HL-60 (cell line): ENCODE measurements at regions not wholly inside any gene's neighbourhood (a gene's known extent, or its start where the extent isn't known, plus 50 kb on each side); places are given as distances from the start of the nearest gene placed in this dataset.
"Not testable (repeated sequence)": the region's sequence is repeated elsewhere in the genome, so short reads cannot be mapped to it uniquely, and the experiment has no call there.

Experiments used
- DNase-seq, 2 experiments: peaks; one replicate each; pipeline ENCODE4 v3.0.0-alpha.2; 2010 to 2020; ENCODE audit warnings: low read depth in 1 of 2, low spot score in 1 of 2
- H3K27ac ChIP-seq: fragments of 250-450 bp; sonication (Bioruptor Pico); replicated peaks from 2 replicates; pipeline ENCODE4 v1.5.1; 2020; ENCODE audit warnings: mild to moderate bottlenecking, moderate library complexity
- H3K27me3 ChIP-seq: fragments of 250-450 bp; sonication (Bioruptor Pico); 2 replicates; pipeline ENCODE4 v1.5.1; 2021; ENCODE audit warnings: mild to moderate bottlenecking, moderate library complexity; ENCODE audit not compliant: insufficient read depth, poor library complexity, severe bottlenecking
- H3K4me3 ChIP-seq: replicated peaks from 2 replicates; pipeline ENCODE4 v1.5.1; 2011; ENCODE audit warnings: mild to moderate bottlenecking, control low read depth, low read length; ENCODE audit not compliant: insufficient read depth
- CTCF ChIP-seq: IDR thresholded peaks from one replicate; pipeline ENCODE4 v1.5.1; 2011; ENCODE audit warnings: low read length, control low read depth, inconsistent platforms; ENCODE audit not compliant: insufficient read depth
- GABPA ChIP-seq: IDR thresholded peaks from 2 replicates; pipeline ENCODE4 v1.6.1; 2012; ENCODE audit warnings: low read depth
- POLR2AphosphoS5 ChIP-seq: IDR thresholded peaks from 2 replicates; pipeline ENCODE4 v1.6.1; 2012; ENCODE audit warnings: low read depth
- REST ChIP-seq: IDR thresholded peaks from 2 replicates; pipeline ENCODE4 v1.6.1; 2012; ENCODE audit warnings: low read depth; ENCODE audit not compliant: insufficient replicate concordance
- SPI1 ChIP-seq: IDR thresholded peaks from 2 replicates; pipeline ENCODE4 v1.6.1; 2012; ENCODE audit warnings: low read depth, mild to moderate bottlenecking, borderline replicate concordance

- TF ChIP-seq CTCF (no peak), SPI1 (no peak), GABPA (no peak), POLR2AphosphoS5 (no peak), REST (no peak)
- Histone ChIP-seq H3K27ac (no peak overlapping the region), H3K27me3 (no peaks in the 10 kb centered on the region), H3K4me3 (no peak overlapping the region)
- DNase-seq: no peak
Measured at GRCh38 chr12:87428701-87429277, 600.4 kb downstream of the C12orf50 start.

GRCh38 chr12:87427770-87428169 is 601.4 kb downstream of the C12orf50 start:
- DNase-seq: no peak
- H3K27ac ChIP-seq: no peak overlapping the region
- no peak overlapping the region for H3K4me3 ChIP-seq
- TF ChIP-seq SPI1: no peak
- TF ChIP-seq POLR2AphosphoS5: no peak
- TF ChIP-seq REST: no peak
- TF ChIP-seq CTCF: no peak
- TF ChIP-seq GABPA: no peak
- H3K27me3 ChIP-seq: no peaks in the 10 kb centered on the region

- peak in 1 of 2 experiments; percentile 52 for DNase-seq
- H3K4me3 ChIP-seq: no peak overlapping the region
- H3K27me3 ChIP-seq: no peaks in the 10 kb centered on the region
- 0 out of 2 replicates have a peak, but pooled peaks have one; percentile 3 for TF ChIP-seq SPI1
- TF ChIP-seq POLR2AphosphoS5: no peak
- H3K27ac ChIP-seq: peak overlapping the region; percentile 46
Measured at GRCh38 chr12:87425942-87426554, 603.2 kb downstream of the C12orf50 start.

GRCh38 chr12:87421233-87421632 is 608.0 kb downstream of the C12orf50 start:
- H3K4me3 ChIP-seq, H3K27ac ChIP-seq, H3K27me3 ChIP-seq, DNase-seq: not testable (repeated sequence)

GRCh38 chr12:87413784-87414183 is 615.4 kb downstream of the C12orf50 start:
- TF ChIP-seq GABPA: no peak
- TF ChIP-seq SPI1: no peak
- no peak for TF ChIP-seq REST
- TF ChIP-seq CTCF: no peak
- no peak for TF ChIP-seq POLR2AphosphoS5
- Histone ChIP-seq H3K27ac (no peak overlapping the region), H3K4me3 (no peak overlapping the region), H3K27me3 (no peaks in the 10 kb centered on the region)
- DNase-seq: no peak
